ENCODE measurements at regions not wholly inside any gene's neighbourhood (a gene's known extent, or its start where the extent isn't known, plus 50 kb on each side); places are given as distances from the start of the nearest gene placed in this dataset.

DNA sequence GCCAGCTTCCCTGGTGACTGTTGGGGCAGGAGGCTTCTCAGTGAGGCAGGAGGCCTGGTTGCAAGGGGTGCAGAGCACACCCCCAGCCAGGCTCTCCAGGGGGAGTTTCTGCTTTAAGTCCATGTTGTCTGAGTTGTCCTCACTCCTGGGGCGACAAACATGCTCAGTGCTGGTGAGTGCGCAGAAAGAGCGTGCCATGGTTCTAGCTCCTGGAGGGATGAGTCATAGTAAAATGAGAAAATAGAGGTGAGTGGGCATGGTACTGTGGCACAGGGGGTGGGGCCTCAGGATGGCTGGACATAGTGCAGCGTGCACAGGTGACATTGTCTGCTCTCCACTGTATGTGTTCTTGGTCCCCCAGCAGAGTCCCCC is 457.2 kb upstream of the HS6ST1 start:
- CTCF ChIA-PET (ENCODE audit: low intra/inter-chr PET ratio, low total read pairs), result no interaction called here
- Histone ChIP-seq H3K9ac (ENCODE audit: insufficient read depth, low read depth, low read length) (no peak overlapping the region), H4K20me1 (ENCODE audit: insufficient read depth, low read length) (no peaks in the 10 kb centered on the region), H3K9me3 (ENCODE audit: low read length) (no peaks in the 10 kb centered on the region), H3K4me1 (ENCODE audit: insufficient read depth, low read length) (no peaks in the 10 kb centered on the region), H3K36me3 (replicated peaks in 1 of 2; ENCODE audit: control insufficient read depth in 1 of 2, insufficient read depth in 2 of 2, low read length in 2 of 2) (no peaks in the 10 kb centered on the region), H2AFZ (ENCODE audit: low read length) (no peak overlapping the region), H3K4me3 (replicated peaks in 1 of 3; ENCODE audit: insufficient read depth in 1 of 3, low read depth in 2 of 3, low read length in 3 of 3) (no peak overlapping the region), H3K27ac (ENCODE audit: extremely low read length, insufficient read depth, low read length) (no peak overlapping the region), H3K4me2 (ENCODE audit: low read depth, low read length) (no peak overlapping the region), H3K27me3 (ENCODE audit: control insufficient read depth in 1 of 2, insufficient read depth in 2 of 2, low read length in 2 of 2) (peaks cover 0 to 46% of the 10 kb centered on the region in 2 experiments; a peak in 3 of 5 replicates), H3K79me2 (ENCODE audit: insufficient read depth, low read length) (no peaks in the 10 kb centered on the region)
- DNase-seq (ENCODE audit: low spot score), result no peak
- intact Hi-C loops (cut with micrococcal nuclease; ENCODE audit: unreplicated experiment), result no loop called here
- POLR2A ChIA-PET, result no interaction called here
- FAIRE-seq, result no peak
- BruUV-seq (replicated peaks), result no TSS peak
- TF ChIP-seq ZNF557 (CRISPR knock-in tag; IDR thresholded peaks at IDR 0.05) (no peak), IRX3 (CRISPR knock-in tag; IDR thresholded peaks at IDR 0.05; ENCODE audit: borderline replicate concordance, low read depth) (no peak), ZNF792 (CRISPR knock-in tag; IDR thresholded peaks at IDR 0.05) (no peak), ZKSCAN1 (IDR thresholded peaks at IDR 0.05; ENCODE audit: low read length) (no peak), SP5 (CRISPR knock-in tag; IDR thresholded peaks at IDR 0.05; ENCODE audit: borderline replicate concordance, low read depth) (no peak), ZNF318 (CRISPR knock-in tag; IDR thresholded peaks at IDR 0.05) (no peak), IRF9 (CRISPR knock-in tag; IDR thresholded peaks at IDR 0.05; ENCODE audit: borderline replicate concordance) (no peak)
- TF ChIP-seq, protein P1, sequence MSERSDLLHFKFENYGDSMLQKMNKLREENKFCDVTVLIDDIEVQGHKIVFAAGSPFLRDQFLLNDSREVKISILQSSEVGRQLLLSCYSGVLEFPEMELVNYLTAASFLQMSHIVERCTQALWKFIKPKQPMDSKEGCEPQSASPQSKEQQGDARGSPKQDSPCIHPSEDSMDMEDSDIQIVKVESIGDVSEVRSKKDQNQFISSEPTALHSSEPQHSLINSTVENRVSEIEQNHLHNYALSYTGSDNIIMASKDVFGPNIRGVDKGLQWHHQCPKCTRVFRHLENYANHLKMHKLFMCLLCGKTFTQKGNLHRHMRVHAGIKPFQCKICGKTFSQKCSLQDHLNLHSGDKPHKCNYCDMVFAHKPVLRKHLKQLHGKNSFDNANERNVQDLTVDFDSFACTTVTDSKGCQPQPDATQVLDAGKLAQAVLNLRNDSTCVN (CRISPR knock-in tag; IDR thresholded peaks at IDR 0.05; ENCODE audit: borderline replicate concordance), result no peak
- TF ChIP-seq, protein P2, sequence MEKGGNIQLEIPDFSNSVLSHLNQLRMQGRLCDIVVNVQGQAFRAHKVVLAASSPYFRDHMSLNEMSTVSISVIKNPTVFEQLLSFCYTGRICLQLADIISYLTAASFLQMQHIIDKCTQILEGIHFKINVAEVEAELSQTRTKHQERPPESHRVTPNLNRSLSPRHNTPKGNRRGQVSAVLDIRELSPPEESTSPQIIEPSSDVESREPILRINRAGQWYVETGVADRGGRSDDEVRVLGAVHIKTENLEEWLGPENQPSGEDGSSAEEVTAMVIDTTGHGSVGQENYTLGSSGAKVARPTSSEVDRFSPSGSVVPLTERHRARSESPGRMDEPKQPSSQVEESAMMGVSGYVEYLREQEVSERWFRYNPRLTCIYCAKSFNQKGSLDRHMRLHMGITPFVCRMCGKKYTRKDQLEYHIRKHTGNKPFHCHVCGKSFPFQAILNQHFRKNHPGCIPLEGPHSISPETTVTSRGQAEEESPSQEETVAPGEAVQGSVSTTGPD (CRISPR knock-in tag; IDR thresholded peaks at IDR 0.05), result no peak
- in situ Hi-C loops (cut with HindIII; ENCODE audit: extremely low pct_ligation_motif_present, low pct_unique_long_range_greater_than_20kb), result no loop called here
- no peak for ATAC-seq
- WGBS (ENCODE audit: low lambda C conversion rate), result 55% methylated on average over 4 of the region's 4 CpGs
